Breast epithelium (tissue), 3 donors: ENCODE measurements at regions not wholly inside any gene's neighbourhood (a gene's known extent, or its start where the extent isn't known, plus 50 kb on each side); places are given as distances from the start of the nearest gene placed in this dataset.

Experiments used
- POLR2A ChIP-seq: fragments of 450-650 bp; IDR thresholded peaks from one replicate; pipeline ENCODE4 v1.6.1; 2016; ENCODE audit warnings: antibody characterized with exemption, mild to moderate bottlenecking, moderate library complexity
- POLR2AphosphoS5 ChIP-seq, 3 donors: sonication (generic); formaldehyde crosslinking; IDR thresholded peaks; one replicate each; pipeline ENCODE4 v1.6.1; 2017; ENCODE audit warnings: antibody characterized with exemption in 3 of 3
- TF ChIP-seq, protein P1 (sequence below), 3 donors: fragments of 450-650 bp; IDR thresholded peaks; one replicate each; pipeline ENCODE4 v1.5.1; 2016 to 2017; ENCODE audit warnings: antibody characterized with exemption in 3 of 3, mild to moderate bottlenecking in 3 of 3, moderate library complexity in 3 of 3

- TF ChIP-seq POLR2A: no peak
- TF ChIP-seq, protein P1, sequence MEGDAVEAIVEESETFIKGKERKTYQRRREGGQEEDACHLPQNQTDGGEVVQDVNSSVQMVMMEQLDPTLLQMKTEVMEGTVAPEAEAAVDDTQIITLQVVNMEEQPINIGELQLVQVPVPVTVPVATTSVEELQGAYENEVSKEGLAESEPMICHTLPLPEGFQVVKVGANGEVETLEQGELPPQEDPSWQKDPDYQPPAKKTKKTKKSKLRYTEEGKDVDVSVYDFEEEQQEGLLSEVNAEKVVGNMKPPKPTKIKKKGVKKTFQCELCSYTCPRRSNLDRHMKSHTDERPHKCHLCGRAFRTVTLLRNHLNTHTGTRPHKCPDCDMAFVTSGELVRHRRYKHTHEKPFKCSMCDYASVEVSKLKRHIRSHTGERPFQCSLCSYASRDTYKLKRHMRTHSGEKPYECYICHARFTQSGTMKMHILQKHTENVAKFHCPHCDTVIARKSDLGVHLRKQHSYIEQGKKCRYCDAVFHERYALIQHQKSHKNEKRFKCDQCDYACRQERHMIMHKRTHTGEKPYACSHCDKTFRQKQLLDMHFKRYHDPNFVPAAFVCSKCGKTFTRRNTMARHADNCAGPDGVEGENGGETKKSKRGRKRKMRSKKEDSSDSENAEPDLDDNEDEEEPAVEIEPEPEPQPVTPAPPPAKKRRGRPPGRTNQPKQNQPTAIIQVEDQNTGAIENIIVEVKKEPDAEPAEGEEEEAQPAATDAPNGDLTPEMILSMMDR (IDR thresholded peaks at IDR 0.05): no peak
- TF ChIP-seq POLR2AphosphoS5 (IDR thresholded peaks at IDR 0.05): no peak
Measured at GRCh38 chr4:151968643-151969042, 207.8 kb upstream of the GATB start.
